Fibroblast of lung (primary cell): ENCODE measurements at regions not wholly inside any gene's neighbourhood (a gene's known extent, or its start where the extent isn't known, plus 50 kb on each side); places are given as distances from the start of the nearest gene placed in this dataset.

Source experiments
- DNase-seq, 2 donors: peaks; one replicate each; pipeline versions ENCODE4 v3.0.0 to v3.0.0-alpha.2; 2010; ENCODE audit warnings: low read depth in 2 of 2
- H2AFZ ChIP-seq: 2 replicates; pipeline ENCODE4 v1.5.1; 2012; ENCODE audit warnings: low read length, control low read depth, inconsistent platforms
- H3K27ac ChIP-seq: 2 replicates; pipeline ENCODE4 v1.5.1; 2011; ENCODE audit warnings: low read length, control low read depth; ENCODE audit not compliant: insufficient read depth
- H3K27me3 ChIP-seq: 2 replicates; pipeline ENCODE4 v1.5.1; 2011; ENCODE audit warnings: mild to moderate bottlenecking, low read length; ENCODE audit not compliant: control insufficient read depth, insufficient read depth
- H3K36me3 ChIP-seq: 2 replicates; pipeline ENCODE4 v1.5.1; 2011; ENCODE audit warnings: low read length; ENCODE audit not compliant: control insufficient read depth, insufficient read depth
- H3K4me1 ChIP-seq: 2 replicates; pipeline ENCODE4 v1.5.1; 2011; ENCODE audit warnings: low read length; ENCODE audit not compliant: control insufficient read depth, insufficient read depth; ENCODE audit errors: extremely low read depth
- H3K4me2 ChIP-seq: 2 replicates; pipeline ENCODE4 v1.5.1; 2011; ENCODE audit warnings: low read length, control low read depth; ENCODE audit not compliant: insufficient read depth; ENCODE audit errors: extremely low read depth
- H3K4me3 ChIP-seq, 4 experiments: fragments of 200-600 bp in 1 of 4; sonication (generic) in 1 of 4; replicated peaks in 1 of 4; 2 replicates each; pipeline ENCODE4 v1.5.1; 2011 to 2016; ENCODE audit warnings: low read length in 4 of 4, low read depth in 3 of 4, mild to moderate bottlenecking in 3 of 4, control low read depth in 2 of 4, inconsistent platforms in 1 of 4, mixed read lengths in 1 of 4; ENCODE audit not compliant: insufficient read depth in 1 of 4; ENCODE audit errors: control extremely low read depth in 1 of 4
- H3K79me2 ChIP-seq: 2 replicates; pipeline ENCODE4 v1.5.1; 2012; ENCODE audit warnings: mild to moderate bottlenecking, low read length, inconsistent platforms; ENCODE audit not compliant: control insufficient read depth, insufficient read depth
- H3K9ac ChIP-seq: 2 replicates; pipeline ENCODE4 v1.5.1; 2011; ENCODE audit warnings: mild to moderate bottlenecking, low read length, control low read depth; ENCODE audit not compliant: insufficient read depth
- H3K9me3 ChIP-seq: 2 replicates; pipeline ENCODE4 v1.5.1; 2012; ENCODE audit warnings: low read depth, low read length; ENCODE audit not compliant: control insufficient read depth, insufficient read depth
- H4K20me1 ChIP-seq: 2 replicates; pipeline ENCODE4 v1.5.1; 2011; ENCODE audit warnings: low read length; ENCODE audit not compliant: control insufficient read depth, insufficient read depth; ENCODE audit errors: extremely low read depth
- CTCF ChIP-seq, 2 donors: IDR thresholded peaks in 1 of 2; conservative IDR thresholded peaks in 1 of 2; 1 replicate in 1 of 2; 2 replicates in 1 of 2; pipeline ENCODE4 v1.5.1; 2011 to 2012; ENCODE audit warnings: low read length in 2 of 2, control low read depth in 1 of 2, inconsistent platforms in 1 of 2, low read depth in 1 of 2, mild to moderate bottlenecking in 1 of 2
- EZH2 ChIP-seq: IDR thresholded peaks from 2 replicates; pipeline ENCODE4 v1.5.1; 2012; ENCODE audit warnings: low read length, control low read depth, mild to moderate bottlenecking; ENCODE audit errors: missing control alignments

- Histone ChIP-seq H3K9ac (no peak overlapping the region), H3K79me2 (no peaks in the 10 kb centered on the region), H3K4me2 (no peak overlapping the region), H3K27ac (no peak overlapping the region), H3K36me3 (no peaks in the 10 kb centered on the region), H3K4me3 (no peak overlapping the region), H3K9me3 (no peaks in the 10 kb centered on the region), H3K27me3 (no peaks in the 10 kb centered on the region), H4K20me1 (no peaks in the 10 kb centered on the region), H3K4me1 (no peaks in the 10 kb centered on the region), H2AFZ (no peak overlapping the region)
- DNase-seq = no peak
- TF ChIP-seq CTCF (conservative IDR thresholded peaks at IDR 0.05 in 1 of 2, IDR thresholded peaks at IDR 0.05 in 1 of 2; ENCODE audit: low read depth in 1 of 2, low read length in 2 of 2) (no peak), EZH2 (no peak)
Observed at GRCh38 chr2:198289811-198290210, 485.4 kb downstream of the PLCL1 start.

GRCh38 chr2:198287706-198288105 lies 483.3 kb downstream of the PLCL1 start:
- no peaks in the 10 kb centered on the region for H3K4me1 ChIP-seq
- TF ChIP-seq EZH2 (no peak), CTCF (conservative IDR thresholded peaks at IDR 0.05 in 1 of 2, IDR thresholded peaks at IDR 0.05 in 1 of 2; ENCODE audit: low read depth in 1 of 2, low read length in 2 of 2) (no peak)
- no peak overlapping the region for H3K4me2 ChIP-seq
- H3K27ac ChIP-seq = no peak overlapping the region
- H3K4me3 ChIP-seq = no peak overlapping the region
- H3K36me3 ChIP-seq = no peaks in the 10 kb centered on the region
- no peaks in the 10 kb centered on the region for H3K79me2 ChIP-seq
- no peaks in the 10 kb centered on the region for H3K9me3 ChIP-seq
- H3K27me3 ChIP-seq = no peaks in the 10 kb centered on the region
- no peak overlapping the region for H2AFZ ChIP-seq
- peak in 1 of 2 donors; percentile 16 for DNase-seq
- no peaks in the 10 kb centered on the region for H4K20me1 ChIP-seq
- H3K9ac ChIP-seq = no peak overlapping the region

GRCh38 chr2:198285216-198285615 lies 480.8 kb downstream of the PLCL1 start:
- no peak for DNase-seq
- Histone ChIP-seq H3K9me3 (no peaks in the 10 kb centered on the region), H2AFZ (no peak overlapping the region), H3K9ac (no peak overlapping the region), H4K20me1 (no peaks in the 10 kb centered on the region), H3K4me3 (no peak overlapping the region), H3K4me1 (no peaks in the 10 kb centered on the region), H3K27ac (no peak overlapping the region), H3K27me3 (no peaks in the 10 kb centered on the region), H3K79me2 (no peaks in the 10 kb centered on the region), H3K36me3 (no peaks in the 10 kb centered on the region), H3K4me2 (no peak overlapping the region)
- TF ChIP-seq CTCF (conservative IDR thresholded peaks at IDR 0.05 in 1 of 2, IDR thresholded peaks at IDR 0.05 in 1 of 2; ENCODE audit: low read depth in 1 of 2, low read length in 2 of 2) = no peak
- no peak for TF ChIP-seq EZH2
